Transverse colon (tissue), 4 donors: ENCODE measurements at regions not wholly inside any gene's neighbourhood (a gene's known extent, or its start where the extent isn't known, plus 50 kb on each side); places are given as distances from the start of the nearest gene placed in this dataset.
"Not testable (repeated sequence)": the region's sequence is repeated elsewhere in the genome, so short reads cannot be mapped to it uniquely, and the experiment has no call there.

ENCODE experiments used
- DNase-seq: peaks from one replicate; pipeline ENCODE4 v3.0.0-alpha.2; 2019
- H3K27ac ChIP-seq, 4 donors: fragments of 200-600 bp; sonication (generic); 2 replicates each; pipeline ENCODE4 v1.5.1; 2016 to 2018; ENCODE audit warnings: inconsistent platforms in 4 of 4
- H3K27me3 ChIP-seq: fragments of 200-600 bp; sonication (generic); 2 replicates; pipeline ENCODE4 v1.5.1; 2017; ENCODE audit warnings: inconsistent platforms
- H3K36me3 ChIP-seq, 4 donors: fragments of 200-600 bp; sonication (generic); 2 replicates each; pipeline ENCODE4 v1.5.1; 2017 to 2019; ENCODE audit warnings: inconsistent platforms in 4 of 4
- H3K4me1 ChIP-seq, 4 donors: fragments of 200-600 bp; sonication (generic); 2 replicates each; pipeline ENCODE4 v1.5.1; 2017 to 2020; ENCODE audit warnings: inconsistent platforms in 4 of 4
- H3K4me3 ChIP-seq, 4 donors: fragments of 200-600 bp; sonication (generic); 1 replicate in 1 of 4; 2 replicates in 3 of 4; pipeline versions ENCODE4 v1.5.1 to v1.6.1; 2017 to 2019; ENCODE audit warnings: inconsistent platforms in 4 of 4
- H3K9me3 ChIP-seq, 2 donors: fragments of 200-600 bp; sonication (generic); 2 replicates each; pipeline ENCODE4 v1.5.1; 2017 to 2019; ENCODE audit warnings: inconsistent platforms in 2 of 2
- EP300 ChIP-seq: sonication (generic); formaldehyde crosslinking; IDR thresholded peaks from one replicate; pipeline ENCODE4 v1.6.1; 2017; ENCODE audit warnings: antibody characterized with exemption, low read depth
- POLR2A ChIP-seq: fragments of 450-650 bp; IDR thresholded peaks from one replicate; pipeline ENCODE4 v1.6.1; 2016; ENCODE audit warnings: antibody characterized with exemption, mild to moderate bottlenecking, moderate library complexity
- POLR2AphosphoS5 ChIP-seq, 3 donors: sonication (generic); formaldehyde crosslinking; IDR thresholded peaks; one replicate each; pipeline ENCODE4 v1.6.1; 2016; ENCODE audit warnings: antibody characterized with exemption in 3 of 3
- WGBS, 2 donors: methylation state at CpG; one replicate each; pipeline ENCODE4 v1.1.5; 2018; ENCODE audit warnings: low coverage in 1 of 2; 5-methylcytosine and 5-hydroxymethylcytosine counted together
- in situ Hi-C, 4 donors: fragments of 200-750 bp; cut with MboI; loops; one replicate each; pipeline versions ENCODE4 v1.15.0 to v1.15.1; 2017; ENCODE audit warnings: low sequenced_read_pairs in 3 of 4, low pct_ligation_motif_present in 1 of 4, low pct_unique_long_range_greater_than_20kb in 1 of 4
- intact Hi-C: fragments of 100-400 bp; cut with DNase I; formaldehyde crosslinking; loops from one replicate; pipeline ENCODE4 v1.15.1; 2023; ENCODE audit warnings: low total_unique reads
- TF ChIP-seq, protein P1 (sequence below), 5 experiments: fragments of 200-600 bp in 3 of 5; fragments of 450-650 bp in 2 of 5; sonication (generic) in 3 of 5; IDR thresholded peaks; 1 replicate in 2 of 5; 2 replicates in 3 of 5; pipeline ENCODE4 v1.5.1; 2016 to 2017; ENCODE audit warnings: antibody characterized with exemption in 5 of 5, inconsistent platforms in 3 of 5, mild to moderate bottlenecking in 2 of 5, moderate library complexity in 1 of 5

DNA sequence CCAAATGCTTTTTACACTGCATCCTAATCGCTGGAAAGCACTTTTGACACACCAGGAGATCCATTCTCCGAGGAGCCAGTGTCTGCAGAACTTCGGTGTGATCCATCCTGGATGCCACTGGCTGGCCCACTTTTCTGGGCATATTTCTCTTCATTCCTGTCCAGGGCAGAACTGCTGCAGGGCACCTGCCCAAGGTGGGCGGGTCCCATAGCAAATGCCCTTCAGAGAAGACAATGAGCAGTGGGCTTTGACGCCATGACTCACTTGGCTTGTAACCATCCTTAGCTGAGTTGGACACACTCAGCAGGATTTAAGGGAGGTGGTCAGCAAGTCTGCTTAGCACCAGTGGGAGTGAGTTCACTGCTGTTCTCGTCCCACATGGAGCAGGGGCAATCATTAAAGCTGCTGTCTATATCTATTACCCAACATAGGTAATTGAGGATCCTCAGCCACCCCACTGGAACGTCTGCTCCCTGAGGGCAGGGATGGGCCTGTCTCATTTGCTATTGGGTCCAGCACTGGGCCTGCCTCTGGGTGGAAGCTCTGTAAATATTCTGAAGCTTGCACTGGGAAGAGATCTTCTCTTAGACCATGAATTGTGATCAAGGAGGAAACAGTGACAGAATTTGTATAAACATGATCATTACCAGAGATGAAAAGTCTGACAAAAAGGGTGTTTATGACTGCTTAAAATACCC lies 112.7 kb upstream of the IQSEC1 start:
- no peak for TF ChIP-seq POLR2A
- no peak for TF ChIP-seq POLR2AphosphoS5 (IDR thresholded peaks at IDR 0.05)
- no peak for TF ChIP-seq EP300
- TF ChIP-seq, protein P1, sequence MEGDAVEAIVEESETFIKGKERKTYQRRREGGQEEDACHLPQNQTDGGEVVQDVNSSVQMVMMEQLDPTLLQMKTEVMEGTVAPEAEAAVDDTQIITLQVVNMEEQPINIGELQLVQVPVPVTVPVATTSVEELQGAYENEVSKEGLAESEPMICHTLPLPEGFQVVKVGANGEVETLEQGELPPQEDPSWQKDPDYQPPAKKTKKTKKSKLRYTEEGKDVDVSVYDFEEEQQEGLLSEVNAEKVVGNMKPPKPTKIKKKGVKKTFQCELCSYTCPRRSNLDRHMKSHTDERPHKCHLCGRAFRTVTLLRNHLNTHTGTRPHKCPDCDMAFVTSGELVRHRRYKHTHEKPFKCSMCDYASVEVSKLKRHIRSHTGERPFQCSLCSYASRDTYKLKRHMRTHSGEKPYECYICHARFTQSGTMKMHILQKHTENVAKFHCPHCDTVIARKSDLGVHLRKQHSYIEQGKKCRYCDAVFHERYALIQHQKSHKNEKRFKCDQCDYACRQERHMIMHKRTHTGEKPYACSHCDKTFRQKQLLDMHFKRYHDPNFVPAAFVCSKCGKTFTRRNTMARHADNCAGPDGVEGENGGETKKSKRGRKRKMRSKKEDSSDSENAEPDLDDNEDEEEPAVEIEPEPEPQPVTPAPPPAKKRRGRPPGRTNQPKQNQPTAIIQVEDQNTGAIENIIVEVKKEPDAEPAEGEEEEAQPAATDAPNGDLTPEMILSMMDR (IDR thresholded peaks at IDR 0.05), result no peak
- Histone ChIP-seq H3K4me3 (no peak overlapping the region), H3K27me3 (no peaks in the 10 kb centered on the region), H3K27ac (no peak overlapping the region), H3K4me1 (no peaks in the 10 kb centered on the region), H3K9me3 (no peaks in the 10 kb centered on the region), H3K36me3 (no peaks in the 10 kb centered on the region)
- 88% methylated on average over 7 of the region's 7 CpGs; no CpG with 5 or more reads in 1 of the 2 donors for WGBS, 2 donors
- in situ Hi-C loops (no loop called here), intact Hi-C loops (no loop called here)
- DNase-seq, result no peak

DNA sequence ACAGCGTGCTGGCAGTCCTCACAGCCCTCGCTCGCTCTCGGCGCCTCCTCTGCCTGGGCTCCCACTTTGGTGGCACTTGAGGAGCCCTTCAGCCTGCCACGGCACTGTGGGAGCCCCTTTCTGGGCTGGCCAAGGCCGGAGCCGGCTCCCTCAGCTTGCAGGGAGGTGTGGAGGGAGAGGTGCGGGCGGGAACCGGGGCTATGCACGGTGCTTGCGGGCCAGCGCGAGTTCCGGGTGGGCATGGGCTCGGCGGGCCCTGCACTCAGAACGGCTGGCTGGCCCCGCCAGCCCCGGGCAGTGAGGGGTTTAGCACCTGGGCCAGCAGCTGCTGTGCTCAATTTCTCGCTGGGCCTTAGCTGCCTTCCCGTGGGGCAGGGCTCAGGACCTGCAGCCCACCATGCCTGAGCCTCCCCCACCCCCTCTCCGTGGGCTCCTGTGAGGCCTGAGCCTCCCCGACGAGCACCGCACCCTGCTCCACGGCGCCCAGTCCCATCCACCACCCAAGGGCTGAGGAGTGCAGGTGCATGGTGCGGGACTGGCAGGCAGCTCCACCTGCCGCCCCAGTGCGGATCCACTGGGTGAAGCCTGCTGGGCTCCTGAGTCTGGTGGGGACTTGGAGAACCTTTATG lies 106.5 kb upstream of the IQSEC1 start:
- H3K36me3 ChIP-seq, H3K4me3 ChIP-seq, H3K27ac ChIP-seq, intact Hi-C loops, H3K4me1 ChIP-seq, in situ Hi-C loops, DNase-seq, H3K27me3 ChIP-seq: not testable (repeated sequence)
- WGBS, 2 donors, result 95% methylated on average over 28 of the region's 32 CpGs; no CpG with 5 or more reads in 1 of the 2 donors
- H3K9me3 ChIP-seq, result peaks cover 9 to 11% of the 10 kb centered on the region in 2 donors

DNA sequence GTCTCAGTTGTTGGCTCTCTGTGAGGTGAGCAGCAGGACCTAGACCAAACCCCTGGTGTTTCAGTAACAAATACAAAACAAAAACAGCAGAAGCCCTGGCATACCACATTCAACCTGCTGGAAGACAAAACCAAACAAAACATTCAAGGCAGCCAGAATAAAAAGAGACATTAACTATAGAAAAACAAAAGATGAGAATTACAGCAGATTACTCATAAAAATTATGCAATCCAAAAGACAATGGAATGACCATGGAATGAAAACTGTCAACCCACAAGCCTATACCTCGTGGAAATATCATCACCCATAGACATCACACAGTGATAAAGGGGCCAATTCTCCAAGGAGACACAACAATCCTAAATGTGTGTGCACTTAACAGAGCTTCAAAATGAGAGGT lies 106.0 kb upstream of the IQSEC1 start:
- in situ Hi-C loops (no loop called here), intact Hi-C loops (no loop called here)
- Histone ChIP-seq H3K4me3 (no peak overlapping the region), H3K4me1 (no peaks in the 10 kb centered on the region), H3K9me3 (peaks cover 9 to 11% of the 10 kb centered on the region in 2 donors), H3K27me3 (no peaks in the 10 kb centered on the region), H3K36me3 (no peaks in the 10 kb centered on the region), H3K27ac (no peak overlapping the region)
- TF ChIP-seq POLR2A (no peak), POLR2AphosphoS5 (IDR thresholded peaks at IDR 0.05) (no peak), EP300 (no peak)
- TF ChIP-seq, protein P1 (IDR thresholded peaks at IDR 0.05), result no peak
- DNase-seq, result no peak
- 57 to 80% methylated on average over 1 of the region's 1 CpG for WGBS, 2 donors

DNA sequence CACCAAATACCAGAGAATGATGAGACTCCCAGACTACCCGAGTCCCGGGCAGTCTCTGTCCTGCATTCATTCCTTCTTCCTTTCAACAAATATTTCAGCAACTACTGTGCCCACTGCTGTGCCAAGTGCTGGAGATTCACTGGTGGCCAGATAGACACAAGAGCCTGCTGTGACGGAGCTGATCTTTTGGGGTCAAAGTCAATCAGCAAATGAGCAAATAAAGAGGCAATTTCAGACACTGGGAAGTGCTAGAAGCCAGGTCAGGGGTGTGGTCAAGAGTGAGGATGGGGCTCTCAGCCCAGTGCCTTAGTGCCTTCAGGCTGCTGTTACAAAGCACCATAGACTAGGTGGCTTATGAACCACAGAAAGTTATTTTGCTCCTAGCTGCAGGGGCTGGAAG lies 104.9 kb upstream of the IQSEC1 start:
- Histone ChIP-seq H3K4me1 (no peaks in the 10 kb centered on the region), H3K27ac (no peak overlapping the region), H3K27me3 (no peaks in the 10 kb centered on the region), H3K4me3 (no peak overlapping the region), H3K9me3 (peaks cover 9 to 11% of the 10 kb centered on the region in 2 donors), H3K36me3 (no peaks in the 10 kb centered on the region)
- intact Hi-C loops (no loop called here), in situ Hi-C loops (no loop called here)
- DNase-seq, result no peak
- WGBS, 2 donors, result 80% methylated on average over 3 of the region's 3 CpGs; no CpG with 5 or more reads in 1 of the 2 donors
- TF ChIP-seq, protein P1 (IDR thresholded peaks at IDR 0.05), result no peak
- no peak for TF ChIP-seq POLR2AphosphoS5 (IDR thresholded peaks at IDR 0.05)
- no peak for TF ChIP-seq EP300
- no peak for TF ChIP-seq POLR2A
